Lung (tissue), 11 donors: ENCODE measurements at regions not wholly inside any gene's neighbourhood (a gene's known extent, or its start where the extent isn't known, plus 50 kb on each side); places are given as distances from the start of the nearest gene placed in this dataset.
A peak's percentile ranks its signal among the peaks of the same experiment; 100 is the strongest.

ENCODE experiments used
- ATAC-seq: fragments of 200-7000 bp; cut with Tn5 transposase; one replicate; pipeline ENCODE4 v1.9.1; 2020; ENCODE audit warnings: moderate number of reproducible peaks; ENCODE audit not compliant: insufficient read depth, low FRiP score
- DNase-seq, 3 donors: peaks; one replicate each; pipeline ENCODE4 v3.0.0-alpha.2; 2013 to 2017
- H3K27ac ChIP-seq, 2 donors: one replicate each; pipeline ENCODE4 v1.5.1; 2013; ENCODE audit warnings: mild to moderate bottlenecking in 2 of 2, moderate library complexity in 2 of 2, control low read depth in 1 of 2, inconsistent platforms in 1 of 2, low read depth in 1 of 2, low read length in 1 of 2
- H3K27me3 ChIP-seq, 3 donors: one replicate each; pipeline ENCODE4 v1.5.1; 2013; ENCODE audit warnings: low read length in 2 of 3; ENCODE audit not compliant: control insufficient read depth in 3 of 3, insufficient read depth in 3 of 3
- H3K36me3 ChIP-seq, 4 donors: one replicate each; pipeline ENCODE4 v1.5.1; 2013; ENCODE audit warnings: low read length in 4 of 4, mild to moderate bottlenecking in 1 of 4, moderate library complexity in 1 of 4; ENCODE audit not compliant: control insufficient read depth in 4 of 4, insufficient read depth in 4 of 4
- H3K4me1 ChIP-seq, 5 donors: one replicate each; pipeline ENCODE4 v1.5.1; 2013; ENCODE audit warnings: low read length in 5 of 5, mild to moderate bottlenecking in 2 of 5, moderate library complexity in 1 of 5; ENCODE audit not compliant: control insufficient read depth in 5 of 5, insufficient read depth in 5 of 5
- H3K4me3 ChIP-seq: one replicate; pipeline ENCODE4 v1.5.1; 2013; ENCODE audit warnings: mild to moderate bottlenecking, control low read depth, moderate library complexity
- H3K9ac ChIP-seq, 2 donors: one replicate each; pipeline ENCODE4 v1.5.1; 2013; ENCODE audit warnings: low read length in 2 of 2, control low read depth in 1 of 2; ENCODE audit not compliant: insufficient read depth in 1 of 2
- H3K9me3 ChIP-seq, 4 donors: one replicate each; pipeline ENCODE4 v1.5.1; 2013; ENCODE audit warnings: low read length in 3 of 4, mild to moderate bottlenecking in 1 of 4, moderate library complexity in 1 of 4; ENCODE audit not compliant: control insufficient read depth in 4 of 4, insufficient read depth in 3 of 4
- whole genome bisulfite sequencing, 2 donors: extraction: QIAGEN DNeasy Blood & Tissue Kit; methylation state at CpG; one replicate each; pipeline ENCODE4 v1.1.7; 2013; 5-methylcytosine and 5-hydroxymethylcytosine counted together
- TF ChIP-seq, protein P1 (sequence below): IDR thresholded peaks from 2 replicates; pipeline ENCODE4 v1.5.1; 2012; ENCODE audit warnings: mild to moderate bottlenecking; ENCODE audit errors: control extremely low read depth, extremely low read depth
- donor health status: control.
- donor health status: control.
- donor health status: Bipolar disorder and iron deficiency.
- donor health status: healthy.
- donor health status: DM: yes; HTN: yes; CAD: no.

DNA sequence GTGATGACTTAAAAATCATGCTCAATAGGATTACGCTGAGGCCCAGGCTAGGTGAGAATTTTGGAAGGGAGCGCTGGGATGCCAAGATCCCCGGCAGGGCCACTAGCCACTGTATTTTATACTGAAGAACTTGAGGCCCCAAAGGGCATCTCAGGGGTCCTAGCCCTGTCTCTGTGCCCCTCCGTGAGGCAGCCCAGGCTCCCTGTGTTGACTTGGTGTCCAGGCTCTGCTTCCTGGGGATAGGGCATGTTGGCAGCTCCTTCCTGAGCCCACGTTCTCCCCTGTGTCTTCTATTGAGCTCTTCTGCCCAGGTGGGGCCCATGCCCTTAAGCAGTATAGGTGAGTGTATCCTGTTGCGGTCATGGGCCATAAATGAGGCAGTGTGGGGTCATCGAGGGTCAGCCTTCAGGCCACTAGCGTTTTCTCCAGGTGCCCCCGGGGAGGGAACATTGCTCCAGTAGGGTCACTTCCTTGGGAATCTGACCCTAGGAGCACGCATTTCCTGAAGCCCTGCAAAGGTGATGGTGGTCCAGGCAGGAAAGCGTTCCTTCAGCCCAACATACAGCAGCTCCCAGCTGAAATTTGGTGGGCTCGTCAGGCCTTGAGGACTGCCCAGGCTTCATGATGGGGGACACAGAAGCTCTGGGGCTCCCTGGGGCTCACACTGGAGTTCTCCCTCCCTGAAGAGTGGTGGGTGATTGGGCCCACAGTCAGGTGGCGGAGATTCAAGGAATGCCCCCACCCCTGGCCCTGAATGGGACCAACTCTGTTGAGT lies 189.4 kb downstream of the UBE3A start:
- ATAC-seq, result no peak
- peaks cover 1 to 69% (median 6%) of the 10 kb centered on the region in 4 donors for H3K9me3 ChIP-seq
- no peak overlapping the region for H3K4me3 ChIP-seq
- TF ChIP-seq, protein P1, sequence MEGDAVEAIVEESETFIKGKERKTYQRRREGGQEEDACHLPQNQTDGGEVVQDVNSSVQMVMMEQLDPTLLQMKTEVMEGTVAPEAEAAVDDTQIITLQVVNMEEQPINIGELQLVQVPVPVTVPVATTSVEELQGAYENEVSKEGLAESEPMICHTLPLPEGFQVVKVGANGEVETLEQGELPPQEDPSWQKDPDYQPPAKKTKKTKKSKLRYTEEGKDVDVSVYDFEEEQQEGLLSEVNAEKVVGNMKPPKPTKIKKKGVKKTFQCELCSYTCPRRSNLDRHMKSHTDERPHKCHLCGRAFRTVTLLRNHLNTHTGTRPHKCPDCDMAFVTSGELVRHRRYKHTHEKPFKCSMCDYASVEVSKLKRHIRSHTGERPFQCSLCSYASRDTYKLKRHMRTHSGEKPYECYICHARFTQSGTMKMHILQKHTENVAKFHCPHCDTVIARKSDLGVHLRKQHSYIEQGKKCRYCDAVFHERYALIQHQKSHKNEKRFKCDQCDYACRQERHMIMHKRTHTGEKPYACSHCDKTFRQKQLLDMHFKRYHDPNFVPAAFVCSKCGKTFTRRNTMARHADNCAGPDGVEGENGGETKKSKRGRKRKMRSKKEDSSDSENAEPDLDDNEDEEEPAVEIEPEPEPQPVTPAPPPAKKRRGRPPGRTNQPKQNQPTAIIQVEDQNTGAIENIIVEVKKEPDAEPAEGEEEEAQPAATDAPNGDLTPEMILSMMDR, result no peak
- H3K27ac ChIP-seq, result no peak overlapping the region
- DNase-seq, result peak in 1 of 3 donors; percentile 6
- no peak overlapping the region for H3K9ac ChIP-seq
- 88 to 89% methylated on average over 13 of the region's 13 CpGs for WGBS, 2 donors
- no peaks in the 10 kb centered on the region for H3K36me3 ChIP-seq
- H3K27me3 ChIP-seq, result no peaks in the 10 kb centered on the region
- no peaks in the 10 kb centered on the region for H3K4me1 ChIP-seq

GRCh38 chr15:25250011-25250596 lies 188.7 kb downstream of the UBE3A start:
- Histone ChIP-seq H3K27me3 (no peaks in the 10 kb centered on the region), H3K27ac (no peak overlapping the region), H3K9me3 (peaks cover 1 to 64% (median 8%) of the 10 kb centered on the region in 4 donors), H3K4me1 (no peaks in the 10 kb centered on the region), H3K4me3 (no peak overlapping the region), H3K36me3 (no peaks in the 10 kb centered on the region), H3K9ac (no peak overlapping the region)
- TF ChIP-seq, protein P1, result no peak
- no peak for ATAC-seq
- peak in 1 of 3 donors; percentile 4 for DNase-seq
- WGBS, 2 donors, result 73 to 81% methylated on average over 5 of the region's 5 CpGs

GRCh38 chr15:25250906-25251622 lies 187.8 kb downstream of the UBE3A start:
- TF ChIP-seq, protein P1, result no peak
- Histone ChIP-seq H3K36me3 (no peaks in the 10 kb centered on the region), H3K4me3 (no peak overlapping the region), H3K9ac (no peak overlapping the region), H3K4me1 (no peaks in the 10 kb centered on the region), H3K27me3 (no peaks in the 10 kb centered on the region), H3K27ac (no peak overlapping the region), H3K9me3 (peaks cover 1 to 60% (median 8%) of the 10 kb centered on the region in 4 donors)
- WGBS, 2 donors, result 86 to 91% methylated on average over 11 to 14 of the region's 14 CpGs
- ATAC-seq (no peak), DNase-seq (no peak)
